Fibroblast of the aortic adventitia (primary cell): ENCODE measurements at regions not wholly inside any gene's neighbourhood (a gene's known extent, or its start where the extent isn't known, plus 50 kb on each side); places are given as distances from the start of the nearest gene placed in this dataset.

Experiments
- DNase-seq: peaks from one replicate; pipeline ENCODE4 v3.0.0-alpha.2; 2010; ENCODE audit warnings: low read depth
- H3K4me3 ChIP-seq: 2 replicates; pipeline ENCODE4 v1.5.1; 2011; ENCODE audit warnings: low read depth, mild to moderate bottlenecking, control low read depth, low read length, moderate library complexity
- CTCF ChIP-seq: IDR thresholded peaks from 2 replicates; pipeline ENCODE4 v1.5.1; 2011; ENCODE audit warnings: mild to moderate bottlenecking, low read length, control low read depth, inconsistent platforms; ENCODE audit not compliant: insufficient read depth

GRCh38 chr6:129778793-129779192 is 68.8 kb upstream of the ARHGAP18 start:
- no peak overlapping the region for H3K4me3 ChIP-seq
- DNase-seq = no peak
- TF ChIP-seq CTCF = no peak

- TF ChIP-seq CTCF = no peak
- no peak for DNase-seq
- no peak overlapping the region for H3K4me3 ChIP-seq
These were observed 67.4 kb upstream of the ARHGAP18 start for GRCh38 chr6:129777371-129777770.

GRCh38 chr6:129776542-129777330 is 66.8 kb upstream of the ARHGAP18 start:
- DNase-seq = no peak
- no peak overlapping the region for H3K4me3 ChIP-seq
- TF ChIP-seq CTCF = no peak

- H3K4me3 ChIP-seq = peak overlapping the region; percentile 47
- peak; percentile 100 for TF ChIP-seq CTCF
- DNase-seq = peak; percentile 91
These were observed 64.9 kb upstream of the ARHGAP18 start for GRCh38 chr6:129774697-129775447.

GRCh38 chr6:129773304-129773703 is 63.3 kb upstream of the ARHGAP18 start:
- H3K4me3 ChIP-seq = no peak overlapping the region
- DNase-seq = no peak
- TF ChIP-seq CTCF = no peak

- TF ChIP-seq CTCF = no peak
- no peak for DNase-seq
- H3K4me3 ChIP-seq = no peak overlapping the region
These were observed 61.7 kb upstream of the ARHGAP18 start for GRCh38 chr6:129771678-129772077.
